ENCODE measurements at regions not wholly inside any gene's neighbourhood (a gene's known extent, or its start where the extent isn't known, plus 50 kb on each side); places are given as distances from the start of the nearest gene placed in this dataset.
"Not testable (repeated sequence)": the region's sequence is repeated elsewhere in the genome, so short reads cannot be mapped to it uniquely, and the experiment has no call there.

DNA sequence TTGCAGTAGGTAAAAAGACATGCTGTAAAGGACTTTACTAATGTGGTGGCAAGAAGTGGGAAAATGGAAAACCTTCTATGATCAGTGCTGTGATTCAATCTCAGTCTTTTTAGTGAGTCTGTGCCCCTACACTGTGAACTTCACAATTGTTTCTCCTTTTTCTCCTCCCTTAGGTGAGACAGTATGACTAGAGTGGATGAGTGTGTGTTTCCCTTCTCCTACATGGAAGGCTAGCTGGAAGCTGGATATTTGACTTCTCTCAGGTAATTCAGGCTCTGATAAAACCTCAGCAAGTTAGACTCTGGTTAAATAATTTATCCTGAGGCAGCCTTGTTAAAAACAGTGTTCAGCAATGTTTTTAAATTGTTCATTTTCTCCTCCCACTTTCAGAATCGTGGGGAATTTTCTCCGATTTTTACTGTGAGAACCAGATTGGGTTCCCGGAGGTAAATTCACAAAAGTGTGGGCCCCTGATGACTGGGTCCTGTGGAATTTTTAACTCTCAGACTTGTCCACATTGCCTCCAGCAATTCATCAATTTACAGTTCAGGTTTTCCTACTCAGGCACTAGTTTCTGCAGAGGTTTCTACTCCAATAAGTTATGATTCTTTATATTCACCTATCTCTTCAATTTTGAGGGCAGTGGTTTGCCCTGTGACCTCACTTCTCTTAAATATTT, 149.1 kb upstream of the PIK3R1 start:
- no peak for DNase-seq

DNA sequence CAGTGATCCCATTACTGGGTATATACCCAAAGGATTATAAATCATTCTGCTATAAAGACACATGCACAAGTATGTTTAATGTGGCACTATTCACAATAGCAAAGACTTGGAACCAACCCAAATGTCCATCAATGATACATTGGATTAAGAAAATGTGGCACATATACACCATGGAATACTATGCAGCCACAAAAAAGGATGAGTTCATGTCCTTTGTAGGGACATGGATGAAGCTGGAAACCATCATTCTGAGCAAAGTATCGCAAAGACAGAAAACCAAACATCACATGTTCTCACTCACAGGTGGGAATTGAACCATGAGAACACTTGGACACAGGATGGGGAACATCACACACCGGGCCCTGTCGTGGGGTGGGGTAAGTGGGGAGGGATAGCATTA, 150.2 kb upstream of the PIK3R1 start:
- DNase-seq, result not testable (repeated sequence)

DNA sequence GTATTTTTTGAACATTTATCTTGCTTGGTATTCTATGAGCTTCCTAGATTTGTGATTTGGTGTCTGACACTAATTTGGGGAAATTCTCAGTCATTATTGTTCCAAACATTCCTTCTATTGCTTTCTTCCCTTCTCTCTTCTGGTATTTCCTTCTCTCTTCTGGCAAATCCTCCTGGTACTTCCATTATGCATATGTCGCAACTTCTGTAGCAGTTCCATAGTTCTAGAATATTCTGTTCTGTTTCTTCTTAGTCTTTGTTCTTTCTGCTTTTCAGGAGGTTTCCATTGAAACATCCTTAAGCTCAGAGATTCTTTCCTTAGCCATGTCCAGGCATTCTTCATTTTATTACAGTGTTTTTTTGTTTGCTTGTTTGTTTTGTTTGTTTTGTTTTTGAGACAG, 155.2 kb upstream of the PIK3R1 start:
- DNase-seq, result no peak

DNA sequence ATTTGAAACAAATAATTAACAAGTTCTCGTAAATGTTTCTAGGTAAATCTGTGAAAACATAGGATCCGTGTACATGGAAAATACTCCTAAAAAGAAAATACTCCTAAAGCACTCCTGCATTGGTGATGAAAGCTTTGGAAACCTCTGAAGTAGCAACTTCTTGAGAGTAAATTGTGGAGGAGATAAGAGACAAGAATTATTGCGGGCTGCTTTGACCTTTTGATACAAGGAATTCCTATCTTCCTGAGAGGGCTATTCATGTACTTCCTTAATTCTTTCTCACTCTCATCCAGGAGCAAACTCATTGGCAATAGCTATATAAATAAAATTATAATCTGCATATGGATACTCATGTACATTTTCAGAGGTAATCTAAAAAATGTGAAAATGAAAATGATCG, 158.4 kb upstream of the PIK3R1 start:
- DNase-seq, result no peak

DNA sequence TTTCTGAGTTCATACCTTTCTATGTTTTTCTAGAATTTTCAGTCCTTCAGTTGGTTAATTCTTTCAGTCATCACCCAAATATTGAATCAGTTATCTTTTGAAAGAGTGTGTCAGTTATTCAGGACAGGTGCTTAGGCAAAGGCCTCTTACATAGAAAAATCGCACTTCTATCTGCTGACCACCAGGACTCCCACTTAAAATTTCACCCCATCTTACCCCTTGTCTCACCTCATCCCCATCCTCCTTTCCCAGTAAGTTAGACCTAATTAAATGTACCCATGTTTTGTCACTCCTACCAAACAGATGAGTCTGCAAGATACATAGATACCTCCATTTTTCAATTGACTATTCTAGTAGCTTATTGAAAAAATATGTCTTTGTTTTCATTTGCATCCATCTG, 159.9 kb upstream of the PIK3R1 start:
- no peak for DNase-seq

DNA sequence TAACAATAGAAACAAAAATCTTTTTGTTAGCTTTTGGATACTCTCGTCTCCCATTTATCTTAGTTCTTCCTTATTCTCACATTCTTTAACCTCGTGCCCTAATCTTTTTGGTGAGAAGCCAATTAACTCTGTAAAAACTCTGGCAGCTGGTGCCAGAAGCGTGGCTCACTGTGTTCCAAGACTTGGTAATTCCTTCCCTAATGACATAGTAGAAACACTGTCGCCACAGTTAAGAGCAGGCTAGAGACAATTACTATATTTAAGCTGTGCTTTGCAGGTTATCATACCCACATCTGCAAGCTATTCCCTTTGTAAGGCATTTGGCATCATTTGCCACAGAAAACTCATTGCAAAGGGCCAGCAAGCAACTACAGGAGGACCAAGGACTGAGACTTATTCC, 160.9 kb upstream of the PIK3R1 start:
- DNase-seq, result no peak

DNA sequence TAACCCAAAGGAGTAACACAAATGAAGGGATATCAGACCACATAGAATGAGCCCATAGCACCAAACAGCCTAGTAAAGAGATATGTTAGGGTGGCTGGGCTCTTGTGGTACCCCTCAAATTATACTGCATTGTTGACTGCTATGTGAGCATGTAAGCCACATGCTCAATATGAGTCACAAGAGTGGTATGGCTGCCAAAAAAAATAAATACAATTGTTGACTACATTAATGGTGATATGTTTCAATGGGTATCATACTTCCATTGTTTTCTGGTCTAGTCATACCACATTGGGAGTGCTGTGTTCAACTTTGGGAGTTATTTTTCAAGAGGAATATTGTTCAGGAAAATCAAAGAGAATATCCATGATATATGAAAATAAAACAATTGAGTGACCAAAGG, 162.4 kb upstream of the PIK3R1 start:
- no peak for DNase-seq

DNA sequence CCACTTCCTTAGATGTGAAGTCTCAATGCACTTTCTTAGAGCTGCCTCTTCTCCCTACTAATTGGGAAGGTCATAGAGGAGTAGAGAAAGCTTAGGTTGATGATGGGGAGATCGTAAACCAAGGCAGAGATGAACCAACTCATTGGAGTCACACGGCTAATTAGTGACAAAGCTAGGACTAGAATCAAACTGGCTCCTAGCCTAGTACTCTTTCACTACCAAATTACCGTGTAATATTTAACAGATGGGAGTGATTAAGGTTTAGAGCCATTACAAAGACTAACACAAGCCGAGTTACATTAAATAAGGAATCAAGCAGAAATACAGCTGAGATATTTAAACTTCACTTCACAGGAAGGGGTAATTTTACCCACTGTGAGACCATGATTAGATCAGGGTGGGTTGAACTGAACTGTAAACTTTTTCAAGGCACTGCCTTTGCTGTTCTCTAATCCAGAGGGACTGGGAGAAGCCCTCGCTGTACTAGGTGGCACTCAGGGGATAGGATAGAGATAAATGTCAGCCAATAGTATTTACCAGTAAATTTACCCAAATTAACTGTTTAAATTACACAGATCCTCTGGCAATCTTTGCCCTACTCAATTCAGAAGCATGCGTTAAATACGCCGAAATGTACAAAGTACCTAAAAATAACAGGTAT, 166.4 kb upstream of the PIK3R1 start:
- DNase-seq, result no peak

DNA sequence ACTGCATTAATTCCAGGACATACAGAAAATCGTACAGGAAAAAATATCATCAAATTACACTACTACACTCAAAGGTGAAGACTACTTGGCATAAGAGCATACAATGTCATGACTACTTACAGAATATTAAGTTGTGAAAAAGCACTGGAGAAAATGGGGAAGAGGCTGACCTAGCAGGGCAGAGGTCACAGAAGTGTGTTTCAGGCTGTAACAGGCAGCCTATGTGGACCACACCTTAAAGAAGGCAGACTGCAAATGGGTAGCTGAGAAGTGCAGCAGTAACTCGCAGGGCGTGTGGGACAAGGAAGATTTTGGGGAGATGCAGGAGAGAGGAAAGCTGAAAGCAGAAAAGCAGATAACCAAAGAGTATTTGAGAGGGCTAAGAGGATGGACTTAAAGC, 167.0 kb upstream of the PIK3R1 start:
- DNase-seq, result no peak

DNA sequence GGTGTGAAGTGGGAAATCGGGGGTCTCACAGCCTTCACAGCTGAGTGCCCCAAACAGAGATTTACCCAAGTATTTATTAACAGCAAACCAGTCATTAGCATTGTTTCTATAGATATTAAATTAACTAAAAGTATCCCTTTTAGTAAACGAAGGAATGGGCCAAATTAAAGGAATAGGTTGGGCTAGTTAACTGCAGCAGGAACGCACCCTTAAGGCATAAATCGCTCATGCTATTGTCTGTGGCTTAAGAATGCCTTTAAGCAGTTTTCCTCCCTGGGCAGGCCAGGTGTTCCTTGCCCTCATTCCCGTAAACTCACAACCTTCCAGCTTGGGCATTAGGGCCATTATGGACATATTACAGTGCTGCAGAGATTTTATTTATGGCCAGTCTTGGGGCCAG, 167.5 kb upstream of the PIK3R1 start:
- not testable (repeated sequence) for DNase-seq

DNA sequence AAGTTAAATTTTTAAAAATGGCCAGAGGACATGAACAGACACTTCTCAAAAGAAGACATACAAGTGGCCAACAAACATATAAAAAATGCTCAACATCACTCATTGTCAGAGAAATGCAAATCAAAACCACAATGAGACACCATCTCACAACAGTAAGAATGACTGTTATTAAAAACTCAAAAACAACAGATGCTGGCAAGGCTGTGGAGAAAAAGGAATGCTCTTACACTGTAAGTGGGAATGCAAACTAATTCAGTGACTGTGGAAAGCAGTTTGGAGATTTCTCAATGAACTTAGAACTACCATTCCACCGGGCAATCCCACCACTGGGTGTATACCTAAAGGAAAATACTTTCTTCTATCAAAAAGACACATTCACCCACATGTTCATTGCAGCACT, 168.5 kb upstream of the PIK3R1 start:
- DNase-seq, result no peak

DNA sequence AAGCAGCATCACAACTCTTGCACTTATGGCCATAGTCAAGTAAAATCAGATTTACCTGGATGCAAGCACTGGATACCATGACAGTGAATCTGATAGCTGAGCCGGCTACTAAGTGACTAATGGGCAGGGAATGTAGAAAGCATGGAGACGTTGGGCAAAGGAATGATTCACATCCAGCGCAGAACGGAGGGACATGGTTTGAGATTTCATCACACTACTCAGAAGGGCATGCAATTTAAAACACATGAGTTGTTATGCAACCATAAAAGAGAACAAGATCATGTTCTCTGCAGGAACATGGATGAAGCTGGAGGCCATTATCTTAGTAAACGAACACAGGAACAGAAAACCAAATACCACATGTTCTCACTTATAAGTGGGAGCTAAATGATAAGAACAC, 169.1 kb upstream of the PIK3R1 start:
- DNase-seq, result no peak

DNA sequence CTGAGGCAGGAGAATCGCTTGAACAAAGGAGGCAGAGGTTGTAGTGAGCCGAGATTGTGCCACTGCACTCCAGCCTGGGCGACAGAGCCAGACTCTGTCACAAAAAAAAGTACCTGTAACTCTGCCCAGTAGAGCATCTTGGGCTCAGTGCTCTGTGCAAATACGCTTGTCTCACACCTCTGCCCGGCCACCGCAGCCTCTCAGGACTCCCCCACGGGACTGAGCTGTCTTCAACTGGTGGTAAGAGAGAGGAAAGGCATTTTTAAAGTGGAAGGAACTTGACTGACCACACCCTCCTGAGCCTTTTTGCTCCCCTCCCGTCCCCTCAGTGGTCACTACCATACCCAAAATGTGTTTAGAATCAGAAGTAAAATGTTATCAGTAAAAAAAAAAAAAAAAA, 174.3 kb upstream of the PIK3R1 start:
- DNase-seq, result no peak

DNA sequence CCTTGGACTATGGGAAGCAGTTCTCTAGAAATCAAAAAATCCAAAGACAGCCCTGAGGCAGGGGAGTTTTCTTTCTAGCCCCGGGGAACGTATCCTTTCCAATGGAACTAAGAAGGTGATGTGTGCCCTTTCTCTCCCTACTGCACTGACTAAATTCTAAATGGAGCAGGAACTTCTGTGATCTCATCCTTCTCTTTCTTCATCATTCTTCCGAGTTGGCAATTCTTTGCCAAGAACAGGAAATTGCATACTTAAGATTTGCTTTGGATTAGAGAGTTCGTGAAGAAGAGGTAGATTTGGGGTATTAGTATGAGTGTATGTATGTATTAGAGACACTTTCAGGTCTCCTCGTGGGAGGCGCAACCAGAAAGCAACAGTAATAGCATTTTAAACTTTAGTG, 178.0 kb upstream of the PIK3R1 start:
- DNase-seq, result no peak

DNA sequence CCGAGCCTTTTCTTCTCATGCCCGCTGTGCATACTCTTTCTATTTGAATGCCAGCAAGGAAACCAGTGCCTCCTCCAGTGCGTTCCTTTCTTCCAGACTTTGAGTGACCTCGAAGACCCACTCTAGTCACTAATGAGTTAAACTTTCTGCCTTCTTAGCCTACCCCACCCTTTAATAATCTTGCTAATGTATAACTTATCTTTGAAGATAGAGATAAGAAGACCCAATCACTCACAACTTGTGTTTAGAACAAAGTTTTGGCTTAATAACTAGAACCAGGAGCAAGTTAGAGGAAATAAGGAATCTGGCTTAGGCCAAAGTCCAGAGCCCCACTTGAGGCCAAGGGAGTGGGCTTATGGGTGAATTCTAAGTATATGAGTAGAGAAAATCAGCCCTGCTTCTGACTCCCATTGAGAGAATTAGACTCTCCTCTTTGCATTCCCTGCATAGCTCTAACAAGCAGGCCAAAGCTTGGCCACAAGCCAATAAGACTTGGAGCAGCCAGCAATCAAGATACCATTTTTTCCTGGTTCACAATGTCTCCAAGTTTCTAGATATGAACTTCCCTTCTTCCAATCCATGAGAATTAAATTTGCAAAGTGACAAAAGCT, 181.5 kb upstream of the PIK3R1 start:
- DNase-seq, result no peak

DNA sequence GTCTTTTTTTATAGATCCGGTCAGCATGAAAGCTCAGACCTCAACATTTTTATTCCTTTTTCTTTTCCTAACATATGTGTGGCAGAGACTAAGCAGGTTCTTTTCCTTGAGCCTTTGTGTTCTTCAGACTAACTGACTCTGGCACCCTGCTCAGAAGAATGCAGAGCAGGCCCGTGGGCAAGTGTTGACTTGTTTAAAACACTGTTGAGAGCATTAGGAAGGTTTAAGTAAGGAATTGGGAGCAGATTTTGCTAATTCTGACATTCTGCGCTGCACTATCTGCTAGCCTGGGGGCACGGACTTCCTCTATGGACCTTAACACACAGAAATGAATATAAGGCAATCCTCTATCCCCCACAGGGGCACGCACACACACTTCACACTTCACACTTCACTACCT, 182.5 kb upstream of the PIK3R1 start:
- no peak for DNase-seq

DNA sequence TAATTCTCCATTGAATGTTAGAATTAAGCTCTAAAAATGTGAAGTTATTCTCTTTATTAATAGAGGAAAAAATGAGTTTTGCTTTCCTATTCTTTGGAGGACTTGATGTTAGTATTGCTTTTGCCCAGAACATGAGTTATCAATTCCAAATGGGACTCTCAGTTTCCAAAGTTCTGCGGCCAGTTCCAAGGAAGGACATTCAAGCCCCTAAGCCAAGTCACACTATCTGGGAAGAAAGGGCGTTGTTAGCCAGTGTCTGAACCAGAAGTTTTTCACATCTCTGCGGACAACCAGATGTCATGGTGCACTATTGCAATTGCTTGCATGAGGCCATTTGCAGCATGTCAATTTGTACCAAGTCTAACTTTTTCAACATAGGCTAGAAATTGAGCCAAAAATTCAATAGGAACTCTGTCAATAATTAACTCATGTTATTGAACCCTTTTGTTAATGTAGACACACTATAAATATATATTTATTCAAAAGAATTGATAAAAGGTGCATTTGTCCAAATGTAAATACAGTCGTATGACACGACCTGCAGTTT, 183.3 kb upstream of the PIK3R1 start:
- DNase-seq, result no peak

DNA sequence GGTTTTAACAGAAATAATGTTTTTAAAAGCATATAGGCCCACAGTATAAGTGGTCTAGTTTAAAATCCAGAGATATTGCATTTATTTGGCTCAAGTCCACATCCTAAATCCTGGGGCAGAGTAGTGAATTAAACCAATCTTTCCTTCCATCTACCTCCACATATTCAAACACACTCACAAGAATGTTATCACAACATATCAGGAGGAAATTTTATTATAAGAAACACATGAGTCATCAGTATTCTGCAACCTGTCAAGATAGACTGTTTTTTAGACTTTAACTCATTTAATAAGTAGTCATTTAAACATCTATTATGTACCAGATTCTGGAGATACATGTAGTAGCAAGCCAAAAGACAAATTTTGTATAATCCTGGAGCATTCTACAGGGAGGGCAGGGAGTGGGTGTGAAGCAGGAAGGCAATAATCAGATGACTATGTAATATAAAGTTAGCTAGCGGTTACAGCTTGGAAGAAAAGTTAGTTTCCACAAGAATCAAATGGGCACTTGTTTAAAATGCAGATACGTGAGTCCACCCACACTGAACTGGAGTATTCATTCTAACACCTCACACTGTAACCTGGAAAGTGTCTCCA, 187.3 kb upstream of the PIK3R1 start:
- DNase-seq, result no peak

DNA sequence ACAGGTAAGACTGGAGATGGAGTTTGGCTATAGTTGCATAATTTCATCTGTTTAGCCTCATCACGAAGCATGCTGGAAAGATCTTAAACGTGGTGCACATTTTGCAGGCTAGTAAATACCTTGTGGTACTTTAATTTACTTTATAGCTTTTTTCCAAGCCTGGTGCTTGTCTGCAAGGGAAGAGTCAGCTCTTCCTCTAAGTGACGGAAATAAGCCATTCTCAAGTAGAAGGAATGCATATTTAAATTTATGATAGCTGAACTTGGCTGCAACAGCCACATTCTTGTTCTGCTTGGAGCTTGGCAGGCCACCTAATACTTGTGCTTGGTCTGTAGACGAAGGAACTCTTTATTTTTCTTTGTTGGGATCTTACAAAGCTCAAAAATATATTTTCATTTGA, 188.0 kb upstream of the PIK3R1 start:
- no peak for DNase-seq

DNA sequence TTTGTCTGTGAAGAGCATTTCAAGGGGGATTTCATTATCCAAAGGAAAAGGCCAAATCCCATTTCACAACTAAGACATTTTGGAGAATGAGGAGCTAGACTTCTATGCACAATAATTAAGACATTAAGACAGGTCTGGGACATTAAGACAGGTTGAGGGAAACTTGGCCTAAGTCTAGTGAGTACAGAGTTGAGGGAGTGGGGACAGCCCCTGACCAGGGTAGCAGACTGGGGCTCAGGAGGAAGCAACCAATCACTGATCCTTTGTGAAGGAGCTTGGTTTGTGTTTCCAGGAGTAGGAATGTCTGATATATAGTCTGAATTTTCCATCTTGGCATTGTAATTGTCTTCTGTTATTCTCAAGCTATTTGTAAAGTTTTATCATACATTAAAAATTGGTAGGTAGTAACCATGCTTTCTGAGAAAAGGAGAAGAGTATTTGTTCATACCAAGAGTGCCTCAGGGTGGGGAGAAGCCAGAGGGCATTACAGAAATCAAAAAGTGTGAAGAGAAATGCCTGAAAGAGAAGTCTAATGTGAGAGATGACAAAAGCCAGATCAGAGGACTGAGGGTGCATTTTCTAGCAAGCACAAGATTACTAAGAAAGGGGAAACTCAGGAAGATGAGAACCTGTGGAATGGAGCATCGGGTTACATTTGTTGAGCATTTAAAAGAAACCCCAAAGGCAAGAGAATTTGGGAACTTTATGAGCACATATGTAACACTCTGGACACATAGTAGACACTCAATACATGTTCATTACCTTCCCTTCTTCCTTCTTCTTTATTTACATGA, 189.3 kb upstream of the PIK3R1 start:
- DNase-seq, result no peak

DNA sequence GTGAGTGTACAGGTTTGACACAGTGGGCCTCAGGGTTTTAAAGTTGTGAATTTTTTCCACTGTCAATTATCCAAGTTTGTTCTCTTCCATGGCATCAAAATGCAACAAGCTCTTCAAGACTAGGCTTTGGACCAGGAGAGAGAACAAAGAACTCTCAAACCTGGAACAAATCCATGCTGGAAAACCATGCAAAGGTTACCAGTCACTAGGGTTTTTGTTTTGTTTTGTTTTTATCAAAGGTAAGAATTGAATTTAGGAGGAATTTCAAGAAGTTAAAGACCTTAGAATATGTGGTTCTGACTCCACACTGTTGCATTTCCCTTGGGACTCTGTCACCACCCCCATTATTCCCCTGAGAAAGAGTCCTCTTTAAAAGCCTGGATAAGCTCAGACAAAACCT, 191.1 kb upstream of the PIK3R1 start:
- no peak for DNase-seq

DNA sequence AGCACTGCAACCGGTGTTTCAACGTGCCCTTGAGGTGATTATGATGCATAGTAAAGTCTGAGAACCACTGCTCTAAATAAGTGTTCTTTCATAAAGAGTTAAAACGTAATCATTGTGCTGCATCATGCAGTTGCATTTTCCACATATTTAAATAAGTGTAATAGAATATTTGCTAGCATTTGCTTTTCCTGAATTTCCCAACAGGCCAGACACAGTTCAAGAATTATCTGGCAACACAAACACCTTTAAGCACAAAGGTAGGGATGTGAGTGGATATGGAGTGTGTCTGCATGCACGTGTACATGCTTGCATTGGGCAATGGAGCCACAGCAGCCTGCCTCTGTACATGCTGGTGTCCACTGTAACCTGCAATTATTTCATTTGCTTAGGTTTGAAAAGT, 193.6 kb upstream of the PIK3R1 start:
- DNase-seq, result no peak

DNA sequence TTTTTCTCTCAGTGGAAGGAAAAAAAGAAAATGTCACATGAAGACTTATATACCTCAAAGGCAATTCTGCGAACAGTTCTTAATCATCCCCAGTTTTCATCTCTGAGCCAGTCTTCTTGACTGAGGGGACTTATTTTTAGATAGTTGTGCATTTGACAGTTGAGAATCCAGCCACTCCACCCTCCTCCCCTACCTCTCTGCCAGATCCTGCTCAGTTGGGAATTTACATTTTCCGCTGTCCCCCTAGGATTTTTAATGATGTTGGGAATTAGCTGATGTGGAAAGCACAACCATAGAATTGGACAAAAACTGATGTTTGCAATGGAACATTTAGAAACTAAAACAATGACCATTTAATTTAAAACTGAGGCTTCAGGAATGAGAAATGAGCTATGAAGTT, 194.3 kb upstream of the PIK3R1 start:
- no peak for DNase-seq
